ENCODE measurements at regions not wholly inside any gene's neighbourhood (a gene's known extent, or its start where the extent isn't known, plus 50 kb on each side); places are given as distances from the start of the nearest gene placed in this dataset.

DNA sequence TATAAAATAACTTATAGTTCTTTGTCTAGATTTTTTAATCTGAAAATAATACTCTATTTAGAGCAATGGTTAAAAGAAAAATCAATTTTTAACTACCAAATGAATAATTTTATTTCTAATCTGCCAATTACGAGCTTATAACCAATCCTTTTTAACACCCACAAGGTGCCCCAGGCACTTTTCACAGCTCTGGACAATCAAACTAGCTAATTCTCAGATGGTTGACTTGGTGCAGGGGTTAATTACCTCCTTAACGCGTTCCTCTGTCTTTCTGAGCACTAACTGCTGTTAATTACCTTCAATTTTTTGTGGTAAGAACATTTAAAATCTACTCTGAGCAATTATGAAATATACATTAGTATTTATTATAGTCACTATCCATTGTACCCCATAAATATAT lies 109.6 kb upstream of the PJA2 start:
- no peaks in the 10 kb centered on the region for H3K27me3 Mint-ChIP-seq
- H3K4me1 Mint-ChIP-seq: no peaks in the 10 kb centered on the region
- H3K36me3 Mint-ChIP-seq: no peaks in the 10 kb centered on the region
- H3K4me3 Mint-ChIP-seq: no peak overlapping the region
- ATAC-seq (no peak), DNase-seq (no peak)
- peaks cover 0 to 13% (median 0%) of the 10 kb centered on the region in 9 donors for H3K9me3 Mint-ChIP-seq
- POLR2A ChIA-PET: no interaction called here
- no peak overlapping the region for H3K27ac Mint-ChIP-seq

DNA sequence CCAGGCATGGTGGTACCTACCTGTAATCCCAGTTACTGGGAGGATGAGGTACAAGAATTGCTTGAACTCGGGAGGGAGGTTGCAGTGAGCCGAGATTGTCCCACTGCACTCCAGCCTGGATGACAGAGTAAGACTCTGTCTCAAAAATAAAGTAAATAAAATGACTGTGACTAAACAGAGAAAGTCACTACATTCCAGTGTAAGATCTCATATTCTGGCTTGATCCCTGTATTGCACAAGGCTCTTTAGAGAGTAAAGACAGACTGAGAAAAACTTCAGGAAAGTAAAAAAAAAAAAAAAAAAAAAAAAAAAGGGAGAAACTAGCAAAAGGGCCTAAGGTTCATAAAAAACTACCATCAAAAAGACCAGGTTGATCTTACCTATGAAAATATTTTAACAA lies 106.6 kb upstream of the PJA2 start:
- POLR2A ChIA-PET: no interaction called here
- H3K4me3 Mint-ChIP-seq: no peak overlapping the region
- no peak overlapping the region for H3K27ac Mint-ChIP-seq

GRCh38 chr5:109511980-109512734 lies 102.4 kb upstream of the PJA2 start:
- Mint-ChIP-seq H3K9me3 (no peaks in the 10 kb centered on the region), H3K27ac (peak overlapping the region in 1 of 10 donors; percentile 44), H3K27me3 (peaks cover 0 to 10% (median 4%) of the 10 kb centered on the region in 5 donors), H3K4me1 (peaks cover 0 to 7% (median 4%) of the 10 kb centered on the region in 4 donors), H3K36me3 (no peaks in the 10 kb centered on the region), H3K4me3 (peak overlapping the region in 1 of 10 donors; percentile 48)
- DNase-seq: no peak
- no peak for ATAC-seq
- POLR2A ChIA-PET: no interaction called here

More for the DNA sequence above, 106.6 kb upstream of the PJA2 start:
- H3K27me3 Mint-ChIP-seq: peaks cover 0 to 4% (median 0%) of the 10 kb centered on the region in 5 donors
- H3K4me1 Mint-ChIP-seq: peaks cover 0 to 7% (median 4%) of the 10 kb centered on the region in 4 donors
- H3K36me3 Mint-ChIP-seq: no peaks in the 10 kb centered on the region
- ATAC-seq (no peak), DNase-seq (no peak)
- peaks cover 0 to 5% (median 0%) of the 10 kb centered on the region in 9 donors for H3K9me3 Mint-ChIP-seq

GRCh38 chr5:109506556-109506955 lies 96.8 kb upstream of the PJA2 start:
- Mint-ChIP-seq H3K27ac (no peak overlapping the region), H3K4me1 (peaks cover 0 to 3% (median 0%) of the 10 kb centered on the region in 4 donors), H3K9me3 (peaks cover 0 to 2% (median 0%) of the 10 kb centered on the region in 9 donors), H3K27me3 (peaks cover 0 to 10% (median 4%) of the 10 kb centered on the region in 5 donors), H3K4me3 (no peak overlapping the region), H3K36me3 (no peaks in the 10 kb centered on the region)
- DNase-seq: no peak
- no peak for ATAC-seq
- POLR2A ChIA-PET: no interaction called here

DNA sequence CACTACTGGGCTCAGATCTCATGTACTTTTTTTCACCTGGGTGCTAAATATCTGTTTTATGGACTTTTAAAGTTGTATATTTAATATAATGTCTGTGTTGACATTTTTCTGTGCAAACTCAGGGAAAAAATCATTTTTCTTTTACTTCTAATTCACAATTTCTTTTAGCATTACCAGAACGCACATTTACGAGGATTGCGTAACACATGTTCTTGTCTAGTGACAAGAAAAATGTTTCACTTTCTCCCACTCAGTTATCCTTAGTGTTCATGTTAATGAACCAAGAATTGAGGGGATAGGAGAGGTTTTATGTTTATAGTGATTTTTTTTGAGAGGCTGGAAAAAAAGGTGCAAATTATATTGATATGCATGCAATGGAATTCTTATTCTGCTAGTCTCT lies 86.3 kb upstream of the PJA2 start:
- Mint-ChIP-seq H3K27ac (no peak overlapping the region), H3K27me3 (peaks cover 0 to 16% (median 3%) of the 10 kb centered on the region in 5 donors), H3K36me3 (no peaks in the 10 kb centered on the region), H3K4me3 (no peak overlapping the region), H3K9me3 (no peaks in the 10 kb centered on the region), H3K4me1 (no peaks in the 10 kb centered on the region)
- no peak for DNase-seq
- no peak for ATAC-seq
- POLR2A ChIA-PET: no interaction called here

DNA sequence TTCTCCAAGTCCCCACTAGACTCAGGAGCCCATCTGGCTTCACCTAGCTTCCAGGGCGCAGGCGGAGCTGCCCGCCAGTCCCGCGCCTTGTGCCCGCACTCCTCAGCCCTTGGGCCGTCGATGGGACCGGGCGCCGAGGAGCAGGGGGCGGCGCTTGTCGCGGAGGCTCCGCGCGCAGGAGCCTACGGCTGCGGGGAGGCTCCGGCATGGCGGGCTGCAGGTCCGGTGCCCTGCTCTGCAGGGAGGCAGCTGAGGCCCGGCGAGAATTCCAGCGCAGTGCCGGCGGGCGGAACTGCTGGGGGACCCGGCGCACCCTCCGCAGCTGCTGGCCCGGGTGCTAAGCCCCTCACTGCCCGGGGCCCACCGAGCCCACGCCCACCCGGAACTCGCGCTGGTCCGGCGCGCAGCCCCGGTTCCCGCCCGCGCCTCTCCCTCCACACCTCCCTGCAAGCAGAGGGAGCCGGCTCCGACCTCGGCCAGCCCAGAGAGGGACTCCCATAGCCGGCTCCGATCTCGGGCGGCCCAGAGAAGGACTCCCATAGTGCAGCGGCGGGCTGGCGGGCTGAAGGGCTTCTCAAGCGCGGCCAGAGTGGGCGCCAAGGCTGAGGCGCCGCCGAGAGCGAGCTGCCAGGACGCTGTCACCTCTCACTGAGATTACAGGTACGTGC lies 78.1 kb upstream of the PJA2 start:
- Mint-ChIP-seq H3K4me3 (no peak overlapping the region), H3K27ac (no peak overlapping the region), H3K4me1 (peaks cover 0 to 4% (median 0%) of the 10 kb centered on the region in 4 donors), H3K36me3 (no peaks in the 10 kb centered on the region), H3K27me3 (peaks cover 0 to 9% (median 3%) of the 10 kb centered on the region in 5 donors), H3K9me3 (no peaks in the 10 kb centered on the region)
- ATAC-seq (no peak), DNase-seq (no peak)
- POLR2A ChIA-PET: no interaction called here

DNA sequence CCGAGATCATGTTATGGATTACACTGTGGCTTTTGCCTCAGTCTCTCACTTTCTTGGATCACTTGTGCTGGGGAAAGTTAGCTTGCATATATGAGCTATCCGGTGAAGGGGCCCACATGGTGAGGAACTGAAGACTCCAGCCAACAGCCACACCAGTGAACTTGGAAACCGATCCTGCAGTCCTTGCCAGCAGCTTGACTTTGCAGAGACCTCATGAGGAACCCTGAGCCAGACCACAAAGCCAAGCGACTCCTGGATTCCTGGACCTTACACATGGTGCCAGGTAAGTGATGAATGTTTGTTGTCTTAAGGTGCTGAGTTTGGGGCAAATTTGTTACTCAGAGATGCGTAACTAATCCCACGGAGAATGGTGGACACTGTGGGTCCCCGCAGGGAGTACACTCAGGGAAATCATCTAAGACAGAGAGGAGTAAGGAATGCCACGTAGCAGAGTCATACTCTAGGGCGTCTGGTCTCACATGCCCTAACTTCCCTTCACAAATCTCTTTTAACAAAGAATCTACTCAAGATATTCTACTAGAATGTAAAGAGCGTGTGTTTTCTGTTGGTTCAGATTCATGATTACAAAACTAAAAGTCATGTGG lies 76.5 kb upstream of the PJA2 start:
- peaks cover 0 to 4% (median 0%) of the 10 kb centered on the region in 4 donors for H3K4me1 Mint-ChIP-seq
- H3K36me3 Mint-ChIP-seq: no peaks in the 10 kb centered on the region
- no peak overlapping the region for H3K27ac Mint-ChIP-seq
- peaks cover 0 to 4% (median 3%) of the 10 kb centered on the region in 5 donors for H3K27me3 Mint-ChIP-seq
- no peak overlapping the region for H3K4me3 Mint-ChIP-seq
- no peak for DNase-seq
- no peak for ATAC-seq
- POLR2A ChIA-PET: no interaction called here
- no peaks in the 10 kb centered on the region for H3K9me3 Mint-ChIP-seq

DNA sequence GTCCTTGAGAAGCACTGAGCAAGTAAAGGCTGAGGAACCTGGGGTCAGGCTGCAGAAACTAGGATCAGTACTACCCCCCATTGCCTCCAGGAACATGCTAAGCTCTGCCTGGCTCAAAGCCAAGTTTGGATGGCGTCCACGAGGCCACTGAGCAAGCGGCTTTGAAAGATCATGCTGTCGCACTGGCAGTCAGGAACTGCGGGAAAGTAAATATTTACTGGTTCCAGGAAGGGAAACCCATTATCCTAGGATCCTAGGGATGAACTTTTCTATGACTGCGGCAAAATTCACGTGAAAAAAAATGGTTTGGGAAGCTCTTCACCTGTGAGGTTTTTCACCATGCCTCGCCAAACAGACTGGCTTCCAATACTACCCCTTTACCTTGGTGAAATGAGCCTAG lies 75.3 kb upstream of the PJA2 start:
- POLR2A ChIA-PET: interaction anchor here (1.4 kb wide), 1 partner anchor 75 kb away, joined by 4 read pairs; the partner anchor contains the start of gene PJA2
- ATAC-seq: no peak
- DNase-seq: no peak
- no peak overlapping the region for H3K4me3 Mint-ChIP-seq
- no peaks in the 10 kb centered on the region for H3K36me3 Mint-ChIP-seq
- no peaks in the 10 kb centered on the region for H3K9me3 Mint-ChIP-seq
- peak overlapping the region in 1 of 10 donors; percentile 88 for H3K27ac Mint-ChIP-seq
- H3K4me1 Mint-ChIP-seq: peaks cover 0 to 4% (median 0%) of the 10 kb centered on the region in 4 donors
- H3K27me3 Mint-ChIP-seq: peaks cover 0 to 3% (median 1%) of the 10 kb centered on the region in 5 donors

DNA sequence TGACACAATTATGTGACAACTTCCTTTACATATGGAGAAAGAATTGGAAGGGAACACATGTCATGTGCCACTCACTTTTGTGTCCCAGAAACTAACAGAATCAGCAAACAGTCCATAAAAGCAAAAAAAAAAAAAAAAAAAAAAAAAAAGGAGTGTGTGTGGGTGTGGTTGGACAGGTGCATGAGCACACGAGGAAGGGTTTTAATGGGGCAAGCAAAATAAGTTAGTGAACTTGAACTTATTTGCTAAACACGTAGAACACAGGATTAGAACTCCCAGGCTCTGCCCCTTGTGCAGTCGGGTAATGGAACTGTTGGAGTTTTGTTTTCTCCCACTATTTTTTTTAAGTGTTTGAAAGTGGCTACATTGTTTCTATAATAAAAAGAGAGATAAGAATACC lies 74.8 kb upstream of the PJA2 start:
- no peak for DNase-seq
- no peaks in the 10 kb centered on the region for H3K36me3 Mint-ChIP-seq
- H3K9me3 Mint-ChIP-seq: no peaks in the 10 kb centered on the region
- ATAC-seq: no peak
- no peak overlapping the region for H3K4me3 Mint-ChIP-seq
- H3K27me3 Mint-ChIP-seq: peaks cover 0 to 3% (median 1%) of the 10 kb centered on the region in 5 donors
- H3K4me1 Mint-ChIP-seq: peaks cover 0 to 4% (median 0%) of the 10 kb centered on the region in 4 donors
- POLR2A ChIA-PET: interaction anchor here (1.4 kb wide), 1 partner anchor 75 kb away, joined by 4 read pairs; the partner anchor contains the start of gene PJA2
- no peak overlapping the region for H3K27ac Mint-ChIP-seq

DNA sequence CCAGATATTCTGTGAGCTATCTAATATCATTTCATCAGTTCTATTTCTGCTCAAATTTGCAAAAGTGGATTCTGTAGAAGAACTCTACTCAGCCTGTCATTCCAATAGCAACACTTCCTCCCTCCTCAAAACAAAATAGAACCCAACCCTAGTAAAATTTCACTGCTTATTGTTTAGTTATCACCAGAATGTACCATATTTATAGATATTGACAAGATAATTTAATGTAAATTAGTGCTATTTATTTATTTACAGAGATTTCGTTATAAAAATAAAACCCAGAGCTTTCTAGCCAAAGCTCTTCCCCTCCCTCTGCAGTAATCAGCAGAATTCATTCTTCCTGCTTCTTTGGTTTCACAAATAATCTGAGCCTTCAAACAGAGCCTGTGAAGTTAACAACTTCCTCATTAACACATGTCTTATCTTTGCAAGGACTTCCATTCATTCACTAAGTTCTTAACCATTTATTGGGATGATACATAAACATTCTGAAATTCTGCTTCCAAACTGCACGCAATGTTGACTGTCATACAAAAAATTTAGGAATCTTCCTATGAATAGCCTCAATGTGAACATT lies 73.7 kb upstream of the PJA2 start:
- Mint-ChIP-seq H3K4me3 (no peak overlapping the region), H3K4me1 (peaks cover 0 to 4% (median 0%) of the 10 kb centered on the region in 4 donors), H3K27ac (no peak overlapping the region), H3K9me3 (no peaks in the 10 kb centered on the region), H3K27me3 (peaks cover 0 to 2% (median under 1%) of the 10 kb centered on the region in 5 donors), H3K36me3 (no peaks in the 10 kb centered on the region)
- DNase-seq (no peak), ATAC-seq (no peak)
- POLR2A ChIA-PET: no interaction called here

DNA sequence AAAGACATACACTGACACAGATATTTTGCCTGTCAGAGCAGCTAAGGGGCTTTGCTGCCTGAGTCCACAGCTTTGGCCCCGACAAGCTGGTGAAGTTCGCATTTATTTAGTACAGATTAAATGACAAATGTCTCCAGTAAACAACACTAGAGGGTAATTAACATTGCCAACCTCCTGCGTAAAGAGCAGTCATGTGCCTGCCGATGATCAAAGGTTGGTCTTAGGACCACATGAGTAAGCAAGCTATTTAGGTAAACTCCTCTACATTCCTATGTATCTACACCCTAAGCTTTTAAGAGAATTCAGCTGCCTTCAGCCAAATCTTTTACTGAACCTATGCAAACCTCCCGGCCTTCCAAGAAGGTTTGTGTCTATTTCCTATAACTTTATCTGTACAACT lies 73.0 kb upstream of the PJA2 start:
- Mint-ChIP-seq H3K36me3 (no peaks in the 10 kb centered on the region), H3K27me3 (peaks cover 0 to 2% (median 0%) of the 10 kb centered on the region in 5 donors), H3K27ac (no peak overlapping the region), H3K4me1 (peaks cover 0 to 4% (median 0%) of the 10 kb centered on the region in 4 donors), H3K9me3 (no peaks in the 10 kb centered on the region), H3K4me3 (no peak overlapping the region)
- ATAC-seq (no peak), DNase-seq (no peak)
- POLR2A ChIA-PET: no interaction called here

DNA sequence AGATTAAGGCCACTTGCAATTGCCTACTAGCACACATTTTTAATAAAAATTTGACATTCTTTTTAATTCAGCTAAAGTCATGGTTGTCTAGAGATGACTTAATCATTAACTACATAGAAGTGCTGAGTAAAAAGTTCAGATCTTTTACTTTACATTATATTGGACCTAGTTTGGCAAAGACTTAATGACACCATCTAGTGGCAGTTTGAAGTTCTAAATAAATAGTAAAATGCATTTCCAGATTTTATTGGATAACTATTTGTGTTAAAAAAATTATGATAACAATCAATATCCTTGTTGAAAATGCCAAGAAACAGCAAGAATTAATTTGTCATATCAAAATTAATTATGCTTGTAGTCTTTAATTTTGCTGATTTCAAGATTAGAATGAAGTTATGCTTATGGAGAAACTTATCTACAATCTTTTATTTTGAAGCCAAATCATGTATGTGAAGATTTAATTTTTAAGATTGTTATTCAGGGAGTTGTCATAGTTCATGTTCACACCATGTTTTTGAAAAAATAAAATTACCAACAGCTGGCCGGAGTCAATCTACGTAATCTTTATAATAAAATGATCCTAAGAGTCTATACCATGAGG lies 69.6 kb upstream of the PJA2 start:
- POLR2A ChIA-PET: no interaction called here
- ATAC-seq (no peak), DNase-seq (peak in 3 of 10 donors; percentile 2 to 14 (median 12))
- no peak overlapping the region for H3K27ac Mint-ChIP-seq
- peaks cover 0 to 3% (median 0%) of the 10 kb centered on the region in 5 donors for H3K27me3 Mint-ChIP-seq
- H3K4me1 Mint-ChIP-seq: peaks cover 0 to 4% (median 0%) of the 10 kb centered on the region in 4 donors
- H3K9me3 Mint-ChIP-seq: no peaks in the 10 kb centered on the region
- no peaks in the 10 kb centered on the region for H3K36me3 Mint-ChIP-seq
- H3K4me3 Mint-ChIP-seq: no peak overlapping the region
